ENCODE measurements at regions not wholly inside any gene's neighbourhood (a gene's known extent, or its start where the extent isn't known, plus 50 kb on each side); places are given as distances from the start of the nearest gene placed in this dataset.

GRCh38 chr3:180860180-180860858 lies 52.2 kb upstream of the FXR1 start:
- ATAC-seq (no peak), DNase-seq (no peak)
- Mint-ChIP-seq H3K27me3 (no peaks in the 10 kb centered on the region), H3K4me1 (no peaks in the 10 kb centered on the region), H3K27ac (no peak overlapping the region), H3K36me3 (ENCODE audit: low read depth) (no peaks in the 10 kb centered on the region), H3K4me3 (no peak overlapping the region)
- no peaks in the 10 kb centered on the region for H3K9me3 ChIP-seq (ENCODE audit: control insufficient read depth, low read length, poor library complexity, severe bottlenecking)

Data from T-helper 17 cell (primary cell).